ENCODE measurements at regions not wholly inside any gene's neighbourhood (a gene's known extent, or its start where the extent isn't known, plus 50 kb on each side); places are given as distances from the start of the nearest gene placed in this dataset.

DNA sequence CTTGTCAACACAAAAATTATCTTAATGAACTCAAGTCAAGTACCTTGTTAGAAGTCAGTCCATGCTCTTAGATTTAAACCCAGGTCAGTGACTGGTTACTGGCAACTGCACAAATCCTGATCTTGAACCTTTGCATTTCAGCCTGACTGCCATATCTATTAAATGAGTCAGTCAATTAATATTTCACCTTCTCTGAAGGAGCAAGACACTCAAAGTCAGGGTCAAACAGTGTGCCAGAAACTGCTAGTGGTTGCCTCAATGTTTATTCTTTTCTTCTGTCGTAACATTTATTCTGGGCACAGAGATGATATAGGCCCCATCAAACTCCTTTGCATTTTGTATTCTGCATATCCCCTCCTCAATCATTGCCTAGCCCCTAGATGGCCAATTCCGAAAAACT lies 193.9 kb upstream of the MOCS1 start:
- H3K36me3 ChIP-seq (ENCODE audit: insufficient read depth, low read length): no peaks in the 10 kb centered on the region
- H2AFZ ChIP-seq (ENCODE audit: low read length): no peak overlapping the region
- H3K27ac ChIP-seq (ENCODE audit: low read depth, low read length): no peak overlapping the region
- H3K79me2 ChIP-seq (ENCODE audit: insufficient read depth, low read length): no peaks in the 10 kb centered on the region
- TF ChIP-seq, protein P1, sequence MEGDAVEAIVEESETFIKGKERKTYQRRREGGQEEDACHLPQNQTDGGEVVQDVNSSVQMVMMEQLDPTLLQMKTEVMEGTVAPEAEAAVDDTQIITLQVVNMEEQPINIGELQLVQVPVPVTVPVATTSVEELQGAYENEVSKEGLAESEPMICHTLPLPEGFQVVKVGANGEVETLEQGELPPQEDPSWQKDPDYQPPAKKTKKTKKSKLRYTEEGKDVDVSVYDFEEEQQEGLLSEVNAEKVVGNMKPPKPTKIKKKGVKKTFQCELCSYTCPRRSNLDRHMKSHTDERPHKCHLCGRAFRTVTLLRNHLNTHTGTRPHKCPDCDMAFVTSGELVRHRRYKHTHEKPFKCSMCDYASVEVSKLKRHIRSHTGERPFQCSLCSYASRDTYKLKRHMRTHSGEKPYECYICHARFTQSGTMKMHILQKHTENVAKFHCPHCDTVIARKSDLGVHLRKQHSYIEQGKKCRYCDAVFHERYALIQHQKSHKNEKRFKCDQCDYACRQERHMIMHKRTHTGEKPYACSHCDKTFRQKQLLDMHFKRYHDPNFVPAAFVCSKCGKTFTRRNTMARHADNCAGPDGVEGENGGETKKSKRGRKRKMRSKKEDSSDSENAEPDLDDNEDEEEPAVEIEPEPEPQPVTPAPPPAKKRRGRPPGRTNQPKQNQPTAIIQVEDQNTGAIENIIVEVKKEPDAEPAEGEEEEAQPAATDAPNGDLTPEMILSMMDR (IDR thresholded peaks at IDR 0.05; ENCODE audit: extremely low read depth, low read depth, low read length): no peak
- H3K9me3 ChIP-seq (ENCODE audit: low read depth, low read length): no peaks in the 10 kb centered on the region
- H3K27me3 ChIP-seq (ENCODE audit: insufficient read depth, low read length): no peaks in the 10 kb centered on the region
- no peak overlapping the region for H3K4me3 ChIP-seq (ENCODE audit: insufficient read depth, low read length)
- no peaks in the 10 kb centered on the region for H4K20me1 ChIP-seq (ENCODE audit: insufficient read depth, low read length)
- DNase-seq (ENCODE audit: insufficient read length, low spot score, missing footprints): no peak
- H3K4me2 ChIP-seq (ENCODE audit: insufficient read depth, low read length): no peak overlapping the region
- H3K4me1 ChIP-seq (ENCODE audit: insufficient read depth, low read length): no peaks in the 10 kb centered on the region

DNA sequence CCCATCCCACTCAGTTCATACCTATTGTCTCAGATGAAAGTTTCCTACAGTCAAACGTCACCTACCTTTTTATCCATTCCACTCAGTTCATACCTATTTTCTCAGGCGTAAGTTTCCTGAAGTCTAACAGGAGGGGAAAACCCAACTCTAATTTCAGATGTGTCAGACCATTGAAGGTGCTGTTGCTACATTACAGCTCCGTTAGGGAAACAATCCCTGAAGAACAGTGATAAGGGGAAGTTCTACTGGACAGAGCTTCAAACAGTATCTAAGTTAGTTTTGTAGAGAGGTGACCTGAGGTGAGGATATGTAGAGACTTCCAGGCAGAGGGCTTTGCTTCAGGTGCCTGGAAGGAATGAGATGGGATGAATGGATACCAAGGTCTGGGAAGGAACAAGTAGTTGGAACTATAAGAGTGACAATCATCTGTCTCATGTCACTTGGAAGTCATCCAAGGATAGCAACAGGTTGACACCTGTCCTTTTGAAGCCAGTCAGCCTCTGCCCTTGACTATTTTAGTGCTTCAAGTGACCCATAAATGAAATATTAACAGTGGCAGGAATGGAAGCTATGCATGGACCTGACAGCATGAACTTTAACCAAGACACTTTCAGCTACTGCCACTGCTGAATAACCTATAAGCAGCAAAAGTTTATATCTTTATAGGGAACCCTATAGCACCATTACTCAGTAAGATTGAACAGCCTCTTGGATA lies 191.6 kb upstream of the MOCS1 start:
- no peaks in the 10 kb centered on the region for H4K20me1 ChIP-seq (ENCODE audit: insufficient read depth, low read length)
- H3K4me3 ChIP-seq (ENCODE audit: insufficient read depth, low read length): no peak overlapping the region

DNA sequence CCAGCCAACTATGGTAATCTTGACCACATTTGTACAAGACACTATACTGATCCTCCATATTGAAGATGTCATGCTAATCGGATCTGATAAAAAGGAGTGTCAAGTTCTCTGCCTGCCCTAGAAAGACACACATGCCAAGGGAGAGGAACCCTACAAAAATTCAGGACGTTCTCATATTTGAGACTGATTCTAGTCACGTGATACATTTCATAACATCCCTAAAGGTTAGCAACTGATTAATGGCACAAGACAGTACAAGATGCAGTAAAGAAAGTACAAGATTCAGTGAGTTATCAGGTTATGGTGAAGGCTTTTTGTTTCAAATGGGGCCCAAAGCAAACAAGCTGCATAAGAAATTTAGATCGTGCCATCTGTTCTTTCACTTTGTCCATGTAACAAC lies 190.7 kb upstream of the MOCS1 start:
- TF ChIP-seq, protein P1 (IDR thresholded peaks at IDR 0.05; ENCODE audit: extremely low read depth, low read depth, low read length): no peak
- Histone ChIP-seq H3K4me1 (ENCODE audit: insufficient read depth, low read length) (no peaks in the 10 kb centered on the region), H4K20me1 (ENCODE audit: insufficient read depth, low read length) (no peaks in the 10 kb centered on the region), H3K4me3 (ENCODE audit: insufficient read depth, low read length) (no peak overlapping the region), H3K36me3 (ENCODE audit: insufficient read depth, low read length) (no peaks in the 10 kb centered on the region), H3K27ac (ENCODE audit: low read depth, low read length) (no peak overlapping the region), H2AFZ (ENCODE audit: low read length) (no peak overlapping the region), H3K4me2 (ENCODE audit: insufficient read depth, low read length) (no peak overlapping the region), H3K9me3 (ENCODE audit: low read depth, low read length) (no peaks in the 10 kb centered on the region), H3K27me3 (ENCODE audit: insufficient read depth, low read length) (no peaks in the 10 kb centered on the region), H3K79me2 (ENCODE audit: insufficient read depth, low read length) (no peaks in the 10 kb centered on the region)
- DNase-seq (ENCODE audit: insufficient read length, low spot score, missing footprints): no peak

More for the DNA sequence above, 191.6 kb upstream of the MOCS1 start:
- no peaks in the 10 kb centered on the region for H3K36me3 ChIP-seq (ENCODE audit: insufficient read depth, low read length)
- H3K27ac ChIP-seq (ENCODE audit: low read depth, low read length): no peak overlapping the region
- no peaks in the 10 kb centered on the region for H3K9me3 ChIP-seq (ENCODE audit: low read depth, low read length)
- no peaks in the 10 kb centered on the region for H3K27me3 ChIP-seq (ENCODE audit: insufficient read depth, low read length)
- H2AFZ ChIP-seq (ENCODE audit: low read length): no peak overlapping the region
- no peaks in the 10 kb centered on the region for H3K79me2 ChIP-seq (ENCODE audit: insufficient read depth, low read length)
- no peak overlapping the region for H3K4me2 ChIP-seq (ENCODE audit: insufficient read depth, low read length)
- no peaks in the 10 kb centered on the region for H3K4me1 ChIP-seq (ENCODE audit: insufficient read depth, low read length)
- DNase-seq (ENCODE audit: insufficient read length, low spot score, missing footprints): no peak
- TF ChIP-seq, protein P1 (IDR thresholded peaks at IDR 0.05; ENCODE audit: extremely low read depth, low read depth, low read length): no peak

DNA sequence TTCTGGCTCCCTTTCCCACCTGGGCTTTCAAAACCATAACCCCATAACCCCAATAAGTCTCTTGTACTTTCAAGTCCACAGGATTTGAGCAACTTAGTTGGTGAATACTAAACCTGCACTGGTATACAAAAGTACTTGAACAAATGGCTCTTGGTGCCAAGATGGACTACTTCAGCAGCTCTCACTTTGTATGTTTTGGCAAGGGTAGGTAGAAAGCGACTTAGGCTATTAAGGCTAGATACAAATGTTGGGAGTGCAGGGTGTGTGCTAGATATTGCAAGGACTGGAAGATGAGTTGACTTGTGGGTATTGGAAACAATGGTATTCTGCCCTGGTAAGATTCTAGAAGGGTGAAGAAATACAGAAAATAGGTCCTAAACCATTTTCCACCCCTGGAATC lies 182.6 kb upstream of the MOCS1 start:
- Histone ChIP-seq H3K27ac (ENCODE audit: low read depth, low read length) (no peak overlapping the region), H4K20me1 (ENCODE audit: insufficient read depth, low read length) (no peaks in the 10 kb centered on the region), H2AFZ (ENCODE audit: low read length) (no peak overlapping the region), H3K4me2 (ENCODE audit: insufficient read depth, low read length) (no peak overlapping the region), H3K36me3 (ENCODE audit: insufficient read depth, low read length) (no peaks in the 10 kb centered on the region), H3K79me2 (ENCODE audit: insufficient read depth, low read length) (no peaks in the 10 kb centered on the region), H3K9me3 (ENCODE audit: low read depth, low read length) (no peaks in the 10 kb centered on the region), H3K27me3 (ENCODE audit: insufficient read depth, low read length) (no peaks in the 10 kb centered on the region), H3K4me1 (ENCODE audit: insufficient read depth, low read length) (no peaks in the 10 kb centered on the region), H3K4me3 (ENCODE audit: insufficient read depth, low read length) (no peak overlapping the region)
- DNase-seq (ENCODE audit: insufficient read length, low spot score, missing footprints): no peak
- TF ChIP-seq, protein P1 (IDR thresholded peaks at IDR 0.05; ENCODE audit: extremely low read depth, low read depth, low read length): no peak
